PC-9 (cell line): ENCODE measurements at regions not wholly inside any gene's neighbourhood (a gene's known extent, or its start where the extent isn't known, plus 50 kb on each side); places are given as distances from the start of the nearest gene placed in this dataset.

Experiments used
- BruUV-seq: library from RNA; stranded (reverse); fragments of 400-500 nt; replicated peaks from 2 replicates; lab custom pipeline; 2021; lab: Mats Ljungman, UMichigan
- CTCF ChIA-PET: fragments of 300-600 bp; sonication (Branson Sonifier 250); formaldehyde crosslinking; loops from one replicate; lab custom pipeline; 2022; ENCODE audit warnings: antibody characterized with exemption; lab: Charles Lee
- POLR2A ChIA-PET: fragments of 300-600 bp; sonication (Branson Sonifier 250); formaldehyde crosslinking; loops from one replicate; lab custom pipeline; 2022; ENCODE audit warnings: antibody characterized with exemption; ENCODE audit not compliant: unreplicated experiment; lab: Charles Lee
- DNase-seq, 2 experiments: peaks; one replicate each; pipeline versions ENCODE4 v3.0.0 to v3.0.0-alpha.2; 2015 to 2022; ENCODE audit warnings: mixed read lengths in 1 of 2
- H2AFZ ChIP-seq: fragments of 200-600 bp; sonication (generic); 2 replicates; pipeline ENCODE4 v1.8.1; 2017; ENCODE audit warnings: antibody characterized with exemption
- H3F3A ChIP-seq: fragments of 200-600 bp; sonication (generic); 2 replicates; pipeline ENCODE4 v1.8.1; 2017; ENCODE audit warnings: antibody characterized with exemption, mild to moderate bottlenecking, low read depth; ENCODE audit not compliant: insufficient read depth
- H3K27ac ChIP-seq: fragments of 200-600 bp; sonication (generic); 2 replicates; pipeline ENCODE4 v1.6.1; 2016; ENCODE audit warnings: mixed run types
- H3K27me3 ChIP-seq: fragments of 200-600 bp; sonication (generic); 2 replicates; pipeline ENCODE4 v1.6.1; 2016; ENCODE audit warnings: low read depth, mixed run types; ENCODE audit not compliant: insufficient read depth
- H3K36me3 ChIP-seq: fragments of 200-600 bp; sonication (generic); 2 replicates; pipeline ENCODE4 v1.6.1; 2016; ENCODE audit warnings: low read depth, mixed run types
- H3K4me1 ChIP-seq: fragments of 200-600 bp; sonication (generic); replicated peaks from 2 replicates; pipeline ENCODE4 v1.6.1; 2016; ENCODE audit warnings: mixed run types; ENCODE audit not compliant: insufficient read depth
- H3K4me2 ChIP-seq: fragments of 200-600 bp; sonication (generic); 2 replicates; pipeline ENCODE4 v1.6.1; 2017; ENCODE audit warnings: mixed run types
- H3K4me3 ChIP-seq: fragments of 200-600 bp; sonication (generic); 2 replicates; pipeline ENCODE4 v1.6.1; 2016; ENCODE audit warnings: mixed run types
- H3K79me2 ChIP-seq: fragments of 200-600 bp; sonication (generic); 2 replicates; pipeline ENCODE4 v1.6.1; 2017; ENCODE audit warnings: low read depth, mixed run types
- H3K9me2 ChIP-seq: fragments of 200-600 bp; sonication (generic); 2 replicates; pipeline ENCODE4 v1.8.1; 2017; ENCODE audit warnings: mild to moderate bottlenecking; ENCODE audit not compliant: insufficient read depth
- H3K9me3 ChIP-seq: fragments of 200-600 bp; sonication (generic); 2 replicates; pipeline ENCODE4 v1.8.1; 2016; ENCODE audit warnings: low read depth; ENCODE audit not compliant: insufficient read depth
- H4K20me1 ChIP-seq: fragments of 200-600 bp; sonication (generic); 2 replicates; pipeline ENCODE4 v1.8.1; 2017; ENCODE audit not compliant: insufficient read depth
- CTCF ChIP-seq: fragments of 200-600 bp; sonication (generic); conservative IDR thresholded peaks from 2 replicates; pipeline ENCODE4 v1.6.1; 2017; ENCODE audit warnings: mixed run types, antibody characterized with exemption, mild to moderate bottlenecking, moderate library complexity
- EZH2 ChIP-seq: fragments of 200-600 bp; sonication (generic); IDR thresholded peaks from 2 replicates; pipeline ENCODE4 v1.8.0; 2017; ENCODE audit warnings: antibody characterized with exemption, low read depth
- intact Hi-C: fragments of 100-400 bp; cut with micrococcal nuclease; formaldehyde crosslinking; loops from one replicate; pipeline ENCODE4 v1.10.0; 2022; ENCODE audit not compliant: unreplicated experiment

- Histone ChIP-seq H3K9me2 (no peaks in the 10 kb centered on the region), H3K4me3 (no peak overlapping the region), H2AFZ (no peak overlapping the region; the same call in 1 of the 2 replicates), H3K79me2 (no peaks in the 10 kb centered on the region), H3K27ac (peak overlapping the region; percentile 91), H3K36me3 (no peaks in the 10 kb centered on the region), H4K20me1 (no peaks in the 10 kb centered on the region), H3K4me1 (peaks cover 64% of the 10 kb centered on the region), H3K9me3 (no peaks in the 10 kb centered on the region), H3K27me3 (no peaks in the 10 kb centered on the region), H3K4me2 (peak overlapping the region; percentile 72), H3F3A (peaks cover 56% of the 10 kb centered on the region)
- no peak for TF ChIP-seq CTCF
- TF ChIP-seq EZH2, result no peak
- DNase-seq, result no peak
- ChIA-PET CTCF (interaction anchor here (0.8 to 0.9 kb wide), 2 partner anchors 488 to 603 kb away, joined by 4 to 6 read pairs; no protein-coding TSS in a partner anchor), POLR2A (interaction anchor here (0.7 kb wide), 2 partner anchors 127 to 425 kb away, joined by 3 read pairs; no protein-coding TSS in a partner anchor)
- BruUV-seq, result no TSS peak
- intact Hi-C loops, result no loop called here
Observed at GRCh38 chr3:194268654-194269512, 82.2 kb downstream of the CPN2 start.

- Histone ChIP-seq H3F3A (peaks cover 64% of the 10 kb centered on the region), H3K27ac (peak overlapping the region; percentile 91), H3K4me2 (peak overlapping the region; percentile 72), H3K4me1 (peaks cover 72% of the 10 kb centered on the region), H3K9me3 (no peaks in the 10 kb centered on the region), H2AFZ (no peak overlapping the region; the same call in 1 of the 2 replicates), H3K9me2 (no peaks in the 10 kb centered on the region), H3K79me2 (no peaks in the 10 kb centered on the region), H4K20me1 (no peaks in the 10 kb centered on the region), H3K4me3 (peak overlapping the region; percentile 38; the same call in 1 of the 2 replicates), H3K36me3 (no peaks in the 10 kb centered on the region), H3K27me3 (no peaks in the 10 kb centered on the region)
- no TSS peak for BruUV-seq
- intact Hi-C loops, result loop anchor here (1.0 to 2.0 kb wide), 7 partner anchors 27 to 127 kb away; no protein-coding TSS in a partner anchor
- TF ChIP-seq CTCF, result peak; percentile 76
- no peak for TF ChIP-seq EZH2
- DNase-seq, result peak; percentile 82 to 88
- POLR2A ChIA-PET, result interaction anchor here (0.5 to 1.7 kb wide), 7 partner anchors 37 to 425 kb away, joined by 3 to 31 read pairs (median 3); no protein-coding TSS in a partner anchor
- CTCF ChIA-PET, result interaction anchor here (0.7 to 2.2 kb wide), 5 partner anchors 46 to 604 kb away, joined by 3 to 14 read pairs (median 4); no protein-coding TSS in a partner anchor
Observed at GRCh38 chr3:194269610-194270145, 81.5 kb downstream of the CPN2 start.
